GM23338 (cell line): ENCODE measurements at regions not wholly inside any gene's neighbourhood (a gene's known extent, or its start where the extent isn't known, plus 50 kb on each side); places are given as distances from the start of the nearest gene placed in this dataset.

ENCODE experiments used
- ATAC-seq: fragments of 200-7000 bp; cut with Tn5 transposase; 3 replicates; pipeline ENCODE4 v1.9.1; 2020
- DNase-seq: peaks from one replicate; pipeline ENCODE4 v3.0.0-alpha.2; 2015; ENCODE audit warnings: low spot score
- H2AFZ ChIP-seq: fragments of 200-600 bp; sonication (generic); 2 replicates; pipeline ENCODE4 v1.8.0; 2016; ENCODE audit warnings: antibody characterized with exemption, mild to moderate bottlenecking, moderate library complexity
- H3F3A ChIP-seq: fragments of 200-600 bp; sonication (generic); replicated peaks from 2 replicates; pipeline ENCODE4 v1.8.0; 2017; ENCODE audit warnings: antibody characterized with exemption, mixed run types, low read depth
- H3K27ac ChIP-seq: fragments of 200-600 bp; sonication (generic); 2 replicates; pipeline ENCODE4 v1.6.1; 2016; ENCODE audit warnings: low read depth
- H3K27me3 ChIP-seq: fragments of 200-600 bp; sonication (generic); 2 replicates; pipeline ENCODE4 v1.8.0; 2016; ENCODE audit warnings: mild to moderate bottlenecking, mixed run types, moderate library complexity; ENCODE audit not compliant: insufficient read depth
- H3K36me3 ChIP-seq: fragments of 200-600 bp; sonication (generic); 2 replicates; pipeline ENCODE4 v1.8.0; 2016; ENCODE audit warnings: mild to moderate bottlenecking; ENCODE audit not compliant: insufficient read depth
- H3K4me1 ChIP-seq: fragments of 200-600 bp; sonication (generic); 2 replicates; pipeline ENCODE4 v1.8.0; 2016; ENCODE audit warnings: mild to moderate bottlenecking, moderate library complexity; ENCODE audit not compliant: insufficient read depth
- H3K4me2 ChIP-seq: fragments of 200-600 bp; sonication (generic); 2 replicates; pipeline ENCODE4 v1.7.1; 2017; ENCODE audit warnings: mixed run types
- H3K4me3 ChIP-seq: fragments of 200-600 bp; sonication (generic); 2 replicates; pipeline ENCODE4 v1.6.1; 2016; ENCODE audit warnings: mixed run types
- H3K79me2 ChIP-seq: fragments of 200-600 bp; sonication (generic); replicated peaks from 2 replicates; pipeline ENCODE4 v1.8.0; 2017; ENCODE audit warnings: mild to moderate bottlenecking; ENCODE audit not compliant: insufficient read depth
- H3K9me2 ChIP-seq: fragments of 200-600 bp; sonication (generic); 2 replicates; pipeline ENCODE4 v1.8.0; 2017; ENCODE audit not compliant: insufficient read depth
- H4K20me1 ChIP-seq: fragments of 200-600 bp; sonication (generic); replicated peaks from 2 replicates; pipeline ENCODE4 v1.8.0; 2017; ENCODE audit warnings: mild to moderate bottlenecking; ENCODE audit not compliant: insufficient read depth
- H3K27ac Mint-ChIP-seq: 2 replicates; pipeline ENCODE4 v1.8.0; 2020; ENCODE audit warnings: inconsistent platforms, mild to moderate bottlenecking, moderate library complexity, mixed read lengths
- H3K27me3 Mint-ChIP-seq: 3 replicates; pipeline ENCODE4 v1.8.0; 2022; ENCODE audit warnings: low read depth, mild to moderate bottlenecking, moderate library complexity, mixed read lengths, inconsistent platforms; ENCODE audit not compliant: insufficient read depth, poor library complexity
- H3K36me3 Mint-ChIP-seq: 3 replicates; pipeline ENCODE4 v1.8.0; 2021; ENCODE audit warnings: low read depth, mild to moderate bottlenecking, inconsistent platforms, moderate library complexity, mixed read lengths
- H3K4me1 Mint-ChIP-seq: 3 replicates; pipeline ENCODE4 v1.8.0; 2020; ENCODE audit warnings: mild to moderate bottlenecking, inconsistent platforms, mixed read lengths
- H3K4me3 Mint-ChIP-seq: 3 replicates; pipeline ENCODE4 v1.8.0; 2021; ENCODE audit warnings: moderate library complexity, mild to moderate bottlenecking, inconsistent platforms, mixed read lengths
- H3K9me3 Mint-ChIP-seq: 3 replicates; pipeline ENCODE4 v1.8.0; 2020; ENCODE audit warnings: moderate library complexity, mild to moderate bottlenecking, inconsistent platforms, mixed read lengths
- CREB1 ChIP-seq: fragments of 250-450 bp; sonication (Bioruptor Pico); IDR thresholded peaks from 2 replicates; pipeline ENCODE4 v1.5.0; 2020; ENCODE audit warnings: low read depth, mild to moderate bottlenecking, moderate library complexity
- CTCF ChIP-seq, 2 experiments: fragments of 200-600 bp in 1 of 2; sonication (generic) in 1 of 2; conservative IDR thresholded peaks; 2 replicates each; pipeline versions ENCODE4 v1.5.1 to v1.6.1; 2016 to 2017; ENCODE audit warnings: antibody characterized with exemption in 2 of 2, low read depth in 2 of 2, mild to moderate bottlenecking in 2 of 2, moderate library complexity in 1 of 2
- ETS1 ChIP-seq: IDR thresholded peaks from 2 replicates; pipeline ENCODE4 v1.6.1; 2016; ENCODE audit warnings: antibody characterized with exemption
- EZH2 ChIP-seq: fragments of 200-600 bp; sonication (generic); IDR thresholded peaks from one replicate; pipeline ENCODE4 v1.8.0; 2017; ENCODE audit warnings: antibody characterized with exemption, mild to moderate bottlenecking, low read depth; ENCODE audit not compliant: unreplicated experiment
- EZH2phosphoT487 ChIP-seq: fragments of 200-600 bp; sonication (generic); IDR thresholded peaks from one replicate; pipeline ENCODE4 v1.8.1; 2018; ENCODE audit warnings: antibody characterized with exemption; ENCODE audit not compliant: unreplicated experiment
- JUNB ChIP-seq: IDR thresholded peaks from one replicate; pipeline ENCODE4 v1.6.1; 2016; ENCODE audit warnings: antibody characterized with exemption; ENCODE audit not compliant: unreplicated experiment
- NANOG ChIP-seq: IDR thresholded peaks from 2 replicates; pipeline ENCODE4 v1.6.1; 2016; ENCODE audit warnings: antibody characterized with exemption, borderline replicate concordance
- POLR2AphosphoS5 ChIP-seq: IDR thresholded peaks from 2 replicates; pipeline ENCODE4 v1.6.1; 2016; ENCODE audit warnings: antibody characterized with exemption, low read depth
- STAT1 ChIP-seq: IDR thresholded peaks from one replicate; pipeline ENCODE4 v1.6.1; 2016; ENCODE audit warnings: antibody characterized with exemption; ENCODE audit not compliant: unreplicated experiment
- ZNF114 ChIP-seq: fragments of 250-450 bp; sonication (Bioruptor Pico); IDR thresholded peaks from 2 replicates; pipeline ENCODE4 v1.5.0; 2020; ENCODE audit warnings: mild to moderate bottlenecking, moderate library complexity
- ZNF331 ChIP-seq: fragments of 250-450 bp; sonication (Bioruptor Pico); IDR thresholded peaks from 2 replicates; pipeline ENCODE4 v1.5.0; 2020; ENCODE audit warnings: low read depth, mild to moderate bottlenecking, moderate library complexity
- TF ChIP-seq, protein P1 (sequence below): IDR thresholded peaks from one replicate; pipeline ENCODE4 v1.6.1; 2018; ENCODE audit warnings: antibody characterized with exemption; ENCODE audit not compliant: unreplicated experiment

GRCh38 chr9:86406366-86406765, 52.2 kb upstream of the TUT7 start:
- Histone ChIP-seq H3K9me2 (no peaks in the 10 kb centered on the region), H3K27ac (no peak overlapping the region), H3K4me3 (no peak overlapping the region), H4K20me1 (no peaks in the 10 kb centered on the region), H3F3A (no peaks in the 10 kb centered on the region), H3K36me3 (no peaks in the 10 kb centered on the region), H3K79me2 (no peaks in the 10 kb centered on the region), H3K4me1 (peaks cover 8% of the 10 kb centered on the region), H2AFZ (no peak overlapping the region), H3K27me3 (peaks cover 57% of the 10 kb centered on the region), H3K4me2 (0 out of 2 replicates have a peak overlapping the region, but pooled peaks have one; percentile 51)
- no peak for TF ChIP-seq POLR2AphosphoS5
- no peak for TF ChIP-seq EZH2phosphoT487
- no peak for TF ChIP-seq CREB1 (CRISPR knock-in tag)
- no peak for TF ChIP-seq CTCF (conservative IDR thresholded peaks at IDR 0.05; ENCODE audit: low read depth in 2 of 2)
- no peak for TF ChIP-seq NANOG
- no peak for TF ChIP-seq EZH2
- TF ChIP-seq ZNF331 = no peak
- TF ChIP-seq ETS1 = no peak
- ATAC-seq (no peak), DNase-seq (no peak)
- no peak overlapping the region for H3K4me3 Mint-ChIP-seq
- H3K36me3 Mint-ChIP-seq = no peaks in the 10 kb centered on the region
- no peaks in the 10 kb centered on the region; the same call in 2 of the 3 replicates for H3K9me3 Mint-ChIP-seq
- H3K27ac Mint-ChIP-seq = no peak overlapping the region
- peaks cover 60% of the 10 kb centered on the region for H3K27me3 Mint-ChIP-seq
- peaks cover 21% of the 10 kb centered on the region for H3K4me1 Mint-ChIP-seq

DNA sequence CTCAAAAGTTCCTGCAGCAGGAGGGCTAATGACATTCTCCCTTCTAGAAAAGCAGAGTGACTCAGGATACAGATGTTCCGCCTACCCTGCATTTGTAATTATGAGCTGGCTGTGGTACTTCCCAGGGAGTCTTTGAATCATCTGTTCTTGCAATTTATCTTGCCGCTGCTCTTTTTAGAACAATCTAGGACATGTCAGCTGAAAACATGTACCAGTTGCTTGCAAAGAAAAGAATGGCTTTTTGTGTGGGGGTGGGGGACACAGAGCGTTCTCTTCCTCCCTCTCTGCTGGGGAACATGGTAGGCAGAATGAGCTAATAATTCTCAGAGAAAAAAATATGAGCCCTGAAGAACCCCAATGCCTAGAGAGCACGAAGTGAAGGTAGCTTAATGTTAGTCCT, 51.7 kb upstream of the TUT7 start:
- H3K27me3 Mint-ChIP-seq = peaks cover 55% of the 10 kb centered on the region
- peak overlapping the region; percentile 51; the same call in 1 of the 2 replicates for H3K4me2 ChIP-seq
- no peaks in the 10 kb centered on the region for H3K79me2 ChIP-seq
- H3K4me3 ChIP-seq = no peak overlapping the region
- no peaks in the 10 kb centered on the region for H3F3A ChIP-seq
- 0 out of 2 replicates have a peak overlapping the region, but pooled peaks have one; percentile 9 for H2AFZ ChIP-seq
- ATAC-seq (no peak), DNase-seq (peak; percentile 8)
- H4K20me1 ChIP-seq = no peaks in the 10 kb centered on the region
- H3K27ac ChIP-seq = no peak overlapping the region
- no peaks in the 10 kb centered on the region for H3K36me3 ChIP-seq
- no peak overlapping the region for H3K4me3 Mint-ChIP-seq
- no peaks in the 10 kb centered on the region; the same call in 2 of the 3 replicates for H3K9me3 Mint-ChIP-seq
- no peak overlapping the region for H3K27ac Mint-ChIP-seq
- H3K27me3 ChIP-seq = peaks cover 52% of the 10 kb centered on the region
- H3K4me1 Mint-ChIP-seq = peaks cover 21% of the 10 kb centered on the region
- no peaks in the 10 kb centered on the region for H3K36me3 Mint-ChIP-seq
- H3K4me1 ChIP-seq = peaks cover 8% of the 10 kb centered on the region
- no peaks in the 10 kb centered on the region for H3K9me2 ChIP-seq
- TF ChIP-seq POLR2AphosphoS5 = no peak
- TF ChIP-seq, protein P1, sequence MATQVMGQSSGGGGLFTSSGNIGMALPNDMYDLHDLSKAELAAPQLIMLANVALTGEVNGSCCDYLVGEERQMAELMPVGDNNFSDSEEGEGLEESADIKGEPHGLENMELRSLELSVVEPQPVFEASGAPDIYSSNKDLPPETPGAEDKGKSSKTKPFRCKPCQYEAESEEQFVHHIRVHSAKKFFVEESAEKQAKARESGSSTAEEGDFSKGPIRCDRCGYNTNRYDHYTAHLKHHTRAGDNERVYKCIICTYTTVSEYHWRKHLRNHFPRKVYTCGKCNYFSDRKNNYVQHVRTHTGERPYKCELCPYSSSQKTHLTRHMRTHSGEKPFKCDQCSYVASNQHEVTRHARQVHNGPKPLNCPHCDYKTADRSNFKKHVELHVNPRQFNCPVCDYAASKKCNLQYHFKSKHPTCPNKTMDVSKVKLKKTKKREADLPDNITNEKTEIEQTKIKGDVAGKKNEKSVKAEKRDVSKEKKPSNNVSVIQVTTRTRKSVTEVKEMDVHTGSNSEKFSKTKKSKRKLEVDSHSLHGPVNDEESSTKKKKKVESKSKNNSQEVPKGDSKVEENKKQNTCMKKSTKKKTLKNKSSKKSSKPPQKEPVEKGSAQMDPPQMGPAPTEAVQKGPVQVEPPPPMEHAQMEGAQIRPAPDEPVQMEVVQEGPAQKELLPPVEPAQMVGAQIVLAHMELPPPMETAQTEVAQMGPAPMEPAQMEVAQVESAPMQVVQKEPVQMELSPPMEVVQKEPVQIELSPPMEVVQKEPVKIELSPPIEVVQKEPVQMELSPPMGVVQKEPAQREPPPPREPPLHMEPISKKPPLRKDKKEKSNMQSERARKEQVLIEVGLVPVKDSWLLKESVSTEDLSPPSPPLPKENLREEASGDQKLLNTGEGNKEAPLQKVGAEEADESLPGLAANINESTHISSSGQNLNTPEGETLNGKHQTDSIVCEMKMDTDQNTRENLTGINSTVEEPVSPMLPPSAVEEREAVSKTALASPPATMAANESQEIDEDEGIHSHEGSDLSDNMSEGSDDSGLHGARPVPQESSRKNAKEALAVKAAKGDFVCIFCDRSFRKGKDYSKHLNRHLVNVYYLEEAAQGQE = no peak
- no peak for TF ChIP-seq ZNF114 (CRISPR knock-in tag)
- TF ChIP-seq JUNB = no peak
- no peak for TF ChIP-seq STAT1
- no peak for TF ChIP-seq CREB1 (CRISPR knock-in tag)
- TF ChIP-seq ZNF331 = no peak
- no peak for TF ChIP-seq EZH2
- TF ChIP-seq EZH2phosphoT487 = no peak
- no peak for TF ChIP-seq ETS1
